SK-N-MC (cell line): ENCODE measurements at regions not wholly inside any gene's neighbourhood (a gene's known extent, or its start where the extent isn't known, plus 50 kb on each side); places are given as distances from the start of the nearest gene placed in this dataset.

ENCODE experiments used
- DNase-seq: peaks from one replicate; pipeline ENCODE4 v3.0.0-alpha.2; 2011; ENCODE audit warnings: low read depth, low spot score
- H3K27ac ChIP-seq: fragments of 200-600 bp; sonication (generic); 2 replicates; pipeline ENCODE4 v1.5.1; 2016; ENCODE audit warnings: mixed run types
- H3K36me3 ChIP-seq: fragments of 200-600 bp; sonication (generic); 2 replicates; pipeline ENCODE4 v1.6.1; 2017; ENCODE audit warnings: antibody characterized with exemption, low read length, mixed read lengths; ENCODE audit not compliant: insufficient read depth
- H3K4me3 ChIP-seq: fragments of 200-600 bp; sonication (generic); 2 replicates; pipeline ENCODE4 v1.5.1; 2016
- H3K9ac ChIP-seq: fragments of 200-600 bp; sonication (generic); 2 replicates; pipeline ENCODE4 v1.8.0; 2017; ENCODE audit warnings: mixed run types, mixed read lengths; ENCODE audit not compliant: insufficient read length
- H3K9me3 ChIP-seq: fragments of 200-600 bp; sonication (generic); 2 replicates; pipeline ENCODE4 v1.6.1; 2017; ENCODE audit warnings: low read depth, mild to moderate bottlenecking, antibody characterized with exemption, low read length, moderate library complexity, mixed read lengths
- EZH2 ChIP-seq: fragments of 200-600 bp; sonication (generic); IDR thresholded peaks from one replicate; pipeline ENCODE4 v1.6.1; 2017; ENCODE audit warnings: antibody characterized with exemption
- FOXP2 ChIP-seq: optimal IDR thresholded peaks from 2 replicates; pipeline ENCODE3; 2011; ENCODE audit warnings: mild to moderate bottlenecking, moderate library complexity; ENCODE audit not compliant: insufficient read depth; ENCODE audit errors: extremely low read length, control extremely low read depth
- POLR2AphosphoS5 ChIP-seq: IDR thresholded peaks from 2 replicates; pipeline ENCODE4 v1.6.1; 2012; ENCODE audit warnings: mild to moderate bottlenecking, low read depth, low read length, borderline replicate concordance

- TF ChIP-seq POLR2AphosphoS5: no peak
- no peak for TF ChIP-seq FOXP2
- TF ChIP-seq EZH2: no peak
- DNase-seq: no peak
- Histone ChIP-seq H3K4me3 (no peak overlapping the region), H3K9me3 (peaks cover 3% of the 10 kb centered on the region; the same call in 1 of the 2 replicates), H3K27ac (no peak overlapping the region), H3K9ac (no peak overlapping the region), H3K36me3 (peaks cover 4% of the 10 kb centered on the region)
These were observed 305.0 kb upstream of the TNC start for GRCh38 chr9:115422932-115423440.

GRCh38 chr9:115423646-115424045 is 305.7 kb upstream of the TNC start:
- peaks cover 4% of the 10 kb centered on the region for H3K36me3 ChIP-seq
- no peak overlapping the region for H3K9ac ChIP-seq
- H3K4me3 ChIP-seq: no peak overlapping the region
- H3K9me3 ChIP-seq: no peaks in the 10 kb centered on the region
- TF ChIP-seq POLR2AphosphoS5 (no peak), EZH2 (no peak), FOXP2 (no peak)
- DNase-seq: no peak
- H3K27ac ChIP-seq: no peak overlapping the region

GRCh38 chr9:115425601-115426000 is 307.6 kb upstream of the TNC start:
- no peak for DNase-seq
- no peak for TF ChIP-seq FOXP2
- no peak for TF ChIP-seq EZH2
- no peak for TF ChIP-seq POLR2AphosphoS5
- Histone ChIP-seq H3K4me3 (no peak overlapping the region), H3K9ac (no peak overlapping the region), H3K27ac (no peak overlapping the region), H3K36me3 (peaks cover 1% of the 10 kb centered on the region), H3K9me3 (no peaks in the 10 kb centered on the region)

- H3K9ac ChIP-seq: no peak overlapping the region
- H3K27ac ChIP-seq: no peak overlapping the region
- H3K9me3 ChIP-seq: no peaks in the 10 kb centered on the region
- TF ChIP-seq POLR2AphosphoS5 (no peak), EZH2 (no peak), FOXP2 (no peak)
- H3K36me3 ChIP-seq: no peaks in the 10 kb centered on the region
- no peak overlapping the region for H3K4me3 ChIP-seq
- DNase-seq: no peak
These were observed 319.5 kb upstream of the TNC start for GRCh38 chr9:115437418-115437817.

GRCh38 chr9:115439641-115440040 is 321.7 kb upstream of the TNC start:
- Histone ChIP-seq H3K4me3 (no peak overlapping the region), H3K27ac (no peak overlapping the region), H3K9me3 (no peaks in the 10 kb centered on the region), H3K36me3 (no peaks in the 10 kb centered on the region), H3K9ac (no peak overlapping the region)
- DNase-seq: no peak
- TF ChIP-seq EZH2: no peak
- no peak for TF ChIP-seq FOXP2
- TF ChIP-seq POLR2AphosphoS5: no peak

GRCh38 chr9:115442054-115442453 is 324.1 kb upstream of the TNC start:
- Histone ChIP-seq H3K9ac (no peak overlapping the region), H3K36me3 (no peaks in the 10 kb centered on the region), H3K9me3 (no peaks in the 10 kb centered on the region), H3K27ac (no peak overlapping the region), H3K4me3 (no peak overlapping the region)
- TF ChIP-seq EZH2: no peak
- no peak for TF ChIP-seq POLR2AphosphoS5
- no peak for TF ChIP-seq FOXP2
- no peak for DNase-seq

- Histone ChIP-seq H3K4me3 (no peak overlapping the region), H3K9me3 (no peaks in the 10 kb centered on the region), H3K36me3 (no peaks in the 10 kb centered on the region), H3K9ac (no peak overlapping the region), H3K27ac (no peak overlapping the region)
- DNase-seq: no peak
- TF ChIP-seq EZH2 (no peak), FOXP2 (no peak), POLR2AphosphoS5 (no peak)
These were observed 325.9 kb upstream of the TNC start for GRCh38 chr9:115443890-115444289.

- Histone ChIP-seq H3K4me3 (no peak overlapping the region), H3K9me3 (no peaks in the 10 kb centered on the region), H3K9ac (no peak overlapping the region), H3K36me3 (no peaks in the 10 kb centered on the region), H3K27ac (no peak overlapping the region)
- no peak for DNase-seq
- TF ChIP-seq FOXP2 (no peak), POLR2AphosphoS5 (no peak), EZH2 (no peak)
These were observed 327.0 kb upstream of the TNC start for GRCh38 chr9:115444959-115445358.

- no peak for DNase-seq
- H3K9me3 ChIP-seq: no peaks in the 10 kb centered on the region
- H3K36me3 ChIP-seq: no peaks in the 10 kb centered on the region
- TF ChIP-seq POLR2AphosphoS5: no peak
- no peak for TF ChIP-seq FOXP2
- no peak for TF ChIP-seq EZH2
- no peak overlapping the region for H3K4me3 ChIP-seq
- H3K9ac ChIP-seq: no peak overlapping the region
- no peak overlapping the region for H3K27ac ChIP-seq
These were observed 327.7 kb upstream of the TNC start for GRCh38 chr9:115445655-115446054.
